WTC11 (cell line): ENCODE measurements at regions not wholly inside any gene's neighbourhood (a gene's known extent, or its start where the extent isn't known, plus 50 kb on each side); places are given as distances from the start of the nearest gene placed in this dataset.

Source experiments
- CREB1 ChIP-seq: sonication (generic); formaldehyde crosslinking; IDR thresholded peaks from 2 replicates; pipeline ENCODE4 v1.8.0; 2023; ENCODE audit warnings: mild to moderate bottlenecking, missing genetic modification reagents
- CTCF ChIP-seq: fragments of 200-600 bp; IDR thresholded peaks from 2 replicates; pipeline ENCODE4 v1.8.0; 2022; ENCODE audit warnings: antibody characterized with exemption
- E2F1 ChIP-seq: sonication (generic); formaldehyde crosslinking; IDR thresholded peaks from 2 replicates; pipeline ENCODE4 v1.8.0; 2022; ENCODE audit warnings: mild to moderate bottlenecking, missing genetic modification reagents
- HMGA2 ChIP-seq: fragments of 250-450 bp; sonication (Bioruptor Pico); IDR thresholded peaks from 2 replicates; pipeline ENCODE4 v1.4.0; 2021; ENCODE audit warnings: mild to moderate bottlenecking, moderate library complexity
- NR3C1 ChIP-seq: sonication (generic); formaldehyde crosslinking; conservative IDR thresholded peaks from 2 replicates; pipeline ENCODE4 v1.8.1; 2023; ENCODE audit warnings: low read depth, mild to moderate bottlenecking, missing genetic modification reagents
- SP1 ChIP-seq: sonication (generic); formaldehyde crosslinking; conservative IDR thresholded peaks from 2 replicates; pipeline ENCODE4 v1.8.1; 2022; ENCODE audit warnings: missing genetic modification reagents
- TEAD1 ChIP-seq: sonication (generic); formaldehyde crosslinking; IDR thresholded peaks from 2 replicates; pipeline ENCODE4 v1.8.0; 2022; ENCODE audit warnings: mild to moderate bottlenecking, missing genetic modification reagents
- TEAD4 ChIP-seq: sonication (generic); formaldehyde crosslinking; IDR thresholded peaks from 2 replicates; pipeline ENCODE4 v1.8.0; 2022; ENCODE audit warnings: mild to moderate bottlenecking, missing genetic modification reagents
- TP53 ChIP-seq: sonication (generic); formaldehyde crosslinking; IDR thresholded peaks from 2 replicates; pipeline ENCODE4 v1.8.1; 2023; ENCODE audit warnings: mild to moderate bottlenecking, missing genetic modification reagents
- ZNF121 ChIP-seq: sonication (generic); formaldehyde crosslinking; IDR thresholded peaks from 2 replicates; pipeline ENCODE4 v1.8.0; 2023; ENCODE audit warnings: missing genetic modification reagents
- TF ChIP-seq, protein P1 (sequence below): sonication (generic); formaldehyde crosslinking; IDR thresholded peaks from 2 replicates; pipeline ENCODE4 v1.8.1; 2023; ENCODE audit warnings: mild to moderate bottlenecking, missing genetic modification reagents, moderate library complexity
- TF ChIP-seq, protein P2 (sequence below): sonication (generic); formaldehyde crosslinking; IDR thresholded peaks from 2 replicates; pipeline ENCODE4 v1.8.1; 2022; ENCODE audit warnings: missing genetic modification reagents, borderline replicate concordance

GRCh38 chr20:61112515-61112914 lies 139.5 kb upstream of the CDH4 start:
- no peak for TF ChIP-seq TEAD1 (CRISPR knock-in tag)
- no peak for TF ChIP-seq CTCF
- TF ChIP-seq E2F1: no peak
- no peak for TF ChIP-seq ZNF121 (CRISPR knock-in tag)
- TF ChIP-seq CREB1 (CRISPR knock-in tag): no peak
- TF ChIP-seq, protein P1, sequence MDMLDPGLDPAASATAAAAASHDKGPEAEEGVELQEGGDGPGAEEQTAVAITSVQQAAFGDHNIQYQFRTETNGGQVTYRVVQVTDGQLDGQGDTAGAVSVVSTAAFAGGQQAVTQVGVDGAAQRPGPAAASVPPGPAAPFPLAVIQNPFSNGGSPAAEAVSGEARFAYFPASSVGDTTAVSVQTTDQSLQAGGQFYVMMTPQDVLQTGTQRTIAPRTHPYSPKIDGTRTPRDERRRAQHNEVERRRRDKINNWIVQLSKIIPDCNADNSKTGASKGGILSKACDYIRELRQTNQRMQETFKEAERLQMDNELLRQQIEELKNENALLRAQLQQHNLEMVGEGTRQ: no peak
- no peak for TF ChIP-seq HMGA2
- TF ChIP-seq TP53 (CRISPR knock-in tag): no peak
- no peak for TF ChIP-seq NR3C1
- TF ChIP-seq, protein P2, sequence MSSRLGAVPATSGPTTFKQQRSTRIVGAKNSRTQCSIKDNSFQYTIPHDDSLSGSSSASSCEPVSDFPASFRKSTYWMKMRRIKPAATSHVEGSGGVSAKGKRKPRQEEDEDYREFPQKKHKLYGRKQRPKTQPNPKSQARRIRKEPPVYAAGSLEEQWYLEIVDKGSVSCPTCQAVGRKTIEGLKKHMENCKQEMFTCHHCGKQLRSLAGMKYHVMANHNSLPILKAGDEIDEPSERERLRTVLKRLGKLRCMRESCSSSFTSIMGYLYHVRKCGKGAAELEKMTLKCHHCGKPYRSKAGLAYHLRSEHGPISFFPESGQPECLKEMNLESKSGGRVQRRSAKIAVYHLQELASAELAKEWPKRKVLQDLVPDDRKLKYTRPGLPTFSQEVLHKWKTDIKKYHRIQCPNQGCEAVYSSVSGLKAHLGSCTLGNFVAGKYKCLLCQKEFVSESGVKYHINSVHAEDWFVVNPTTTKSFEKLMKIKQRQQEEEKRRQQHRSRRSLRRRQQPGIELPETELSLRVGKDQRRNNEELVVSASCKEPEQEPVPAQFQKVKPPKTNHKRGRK (CRISPR knock-in tag): no peak
- no peak for TF ChIP-seq TEAD4 (CRISPR knock-in tag)
- no peak for TF ChIP-seq SP1 (CRISPR knock-in tag)
